ENCODE measurements at regions not wholly inside any gene's neighbourhood (a gene's known extent, or its start where the extent isn't known, plus 50 kb on each side); places are given as distances from the start of the nearest gene placed in this dataset.

DNA sequence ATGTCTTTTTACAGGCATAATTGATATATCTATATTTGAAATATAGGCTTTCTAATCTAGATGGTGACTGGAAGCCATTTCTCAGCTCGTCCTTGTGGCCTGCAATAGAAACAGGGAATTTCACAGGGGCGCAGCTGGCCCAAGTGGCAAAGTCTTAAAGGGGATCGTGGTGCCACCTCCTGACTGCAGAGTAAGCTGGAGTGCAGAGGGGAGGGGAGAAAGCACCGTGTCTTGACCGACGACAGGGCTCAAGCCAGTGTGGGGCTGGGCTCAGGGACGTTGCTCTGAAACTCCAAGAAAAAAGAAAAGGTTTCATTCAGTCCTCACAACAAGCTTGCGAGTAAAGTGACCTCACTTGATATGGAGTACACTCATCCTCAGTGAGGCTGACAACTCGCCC is 255.1 kb downstream of the DCDC2C start:
- TF ChIP-seq, protein P1, sequence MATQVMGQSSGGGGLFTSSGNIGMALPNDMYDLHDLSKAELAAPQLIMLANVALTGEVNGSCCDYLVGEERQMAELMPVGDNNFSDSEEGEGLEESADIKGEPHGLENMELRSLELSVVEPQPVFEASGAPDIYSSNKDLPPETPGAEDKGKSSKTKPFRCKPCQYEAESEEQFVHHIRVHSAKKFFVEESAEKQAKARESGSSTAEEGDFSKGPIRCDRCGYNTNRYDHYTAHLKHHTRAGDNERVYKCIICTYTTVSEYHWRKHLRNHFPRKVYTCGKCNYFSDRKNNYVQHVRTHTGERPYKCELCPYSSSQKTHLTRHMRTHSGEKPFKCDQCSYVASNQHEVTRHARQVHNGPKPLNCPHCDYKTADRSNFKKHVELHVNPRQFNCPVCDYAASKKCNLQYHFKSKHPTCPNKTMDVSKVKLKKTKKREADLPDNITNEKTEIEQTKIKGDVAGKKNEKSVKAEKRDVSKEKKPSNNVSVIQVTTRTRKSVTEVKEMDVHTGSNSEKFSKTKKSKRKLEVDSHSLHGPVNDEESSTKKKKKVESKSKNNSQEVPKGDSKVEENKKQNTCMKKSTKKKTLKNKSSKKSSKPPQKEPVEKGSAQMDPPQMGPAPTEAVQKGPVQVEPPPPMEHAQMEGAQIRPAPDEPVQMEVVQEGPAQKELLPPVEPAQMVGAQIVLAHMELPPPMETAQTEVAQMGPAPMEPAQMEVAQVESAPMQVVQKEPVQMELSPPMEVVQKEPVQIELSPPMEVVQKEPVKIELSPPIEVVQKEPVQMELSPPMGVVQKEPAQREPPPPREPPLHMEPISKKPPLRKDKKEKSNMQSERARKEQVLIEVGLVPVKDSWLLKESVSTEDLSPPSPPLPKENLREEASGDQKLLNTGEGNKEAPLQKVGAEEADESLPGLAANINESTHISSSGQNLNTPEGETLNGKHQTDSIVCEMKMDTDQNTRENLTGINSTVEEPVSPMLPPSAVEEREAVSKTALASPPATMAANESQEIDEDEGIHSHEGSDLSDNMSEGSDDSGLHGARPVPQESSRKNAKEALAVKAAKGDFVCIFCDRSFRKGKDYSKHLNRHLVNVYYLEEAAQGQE (IDR thresholded peaks at IDR 0.05; ENCODE audit: insufficient read depth in 1 of 2, low read depth in 2 of 2, low read length in 2 of 2): no peak
- no peak for TF ChIP-seq POLR2AphosphoS5 (IDR thresholded peaks at IDR 0.05; ENCODE audit: low read depth, low read length)
- no peak for TF ChIP-seq TAF1 (IDR thresholded peaks at IDR 0.05; ENCODE audit: borderline replicate concordance, insufficient read depth, low read length)
- no peak for TF ChIP-seq SIN3A (IDR thresholded peaks at IDR 0.05; ENCODE audit: borderline replicate concordance, insufficient read depth, low read length)
- no peak for TF ChIP-seq FOXP2 (optimal IDR thresholded peaks at IDR 0.05; ENCODE audit: borderline replicate concordance, extremely low read depth, extremely low read length, insufficient read depth)
